Thyroid gland (tissue), 4 donors: ENCODE measurements at regions not wholly inside any gene's neighbourhood (a gene's known extent, or its start where the extent isn't known, plus 50 kb on each side); places are given as distances from the start of the nearest gene placed in this dataset.

ENCODE experiments used
- DNase-seq, 2 donors: peaks; one replicate each; pipeline ENCODE4 v3.0.0-alpha.2; 2019
- H3K27ac ChIP-seq, 3 donors: fragments of 200-600 bp; sonication (generic); 1 replicate in 2 of 3; 2 replicates in 1 of 3; pipeline ENCODE4 v1.5.1; 2016 to 2019; ENCODE audit warnings: mild to moderate bottlenecking in 1 of 3, moderate library complexity in 1 of 3
- H3K27me3 ChIP-seq: fragments of 200-600 bp; sonication (generic); one replicate; pipeline ENCODE4 v1.5.1; 2019
- H3K36me3 ChIP-seq, 2 donors: fragments of 200-600 bp; sonication (generic); one replicate each; pipeline ENCODE4 v1.5.1; 2016 to 2019
- H3K4me1 ChIP-seq, 2 donors: fragments of 200-600 bp; sonication (generic); one replicate each; pipeline ENCODE4 v1.5.1; 2017 to 2019
- H3K4me3 ChIP-seq, 3 donors: fragments of 200-600 bp; sonication (generic); replicated peaks in 1 of 3; 1 replicate in 2 of 3; 2 replicates in 1 of 3; pipeline ENCODE4 v1.5.1; 2016; ENCODE audit warnings: mild to moderate bottlenecking in 1 of 3
- H3K9me3 ChIP-seq: fragments of 200-600 bp; sonication (generic); one replicate; pipeline ENCODE4 v1.5.1; 2017
- POLR2A ChIP-seq, 2 donors: fragments of 450-650 bp; IDR thresholded peaks; one replicate each; pipeline ENCODE4 v1.6.1; 2017; ENCODE audit warnings: antibody characterized with exemption in 2 of 2, mild to moderate bottlenecking in 2 of 2, moderate library complexity in 1 of 2
- WGBS, 2 donors: methylation state at CpG; one replicate each; pipeline ENCODE4 v1.1.5; 2017; 5-methylcytosine and 5-hydroxymethylcytosine counted together
- intact Hi-C: fragments of 100-400 bp; cut with DNase I; formaldehyde crosslinking; loops from one replicate; pipeline ENCODE4 v1.15.1; 2023
- TF ChIP-seq, protein P1 (sequence below), 6 experiments: fragments of 200-600 bp in 3 of 6; fragments of 450-650 bp in 3 of 6; sonication (generic) in 3 of 6; IDR thresholded peaks; one replicate each; pipeline ENCODE4 v1.5.1; 2016 to 2019; ENCODE audit warnings: antibody characterized with exemption in 6 of 6, mild to moderate bottlenecking in 2 of 6, inconsistent platforms in 1 of 6, moderate library complexity in 1 of 6

DNA sequence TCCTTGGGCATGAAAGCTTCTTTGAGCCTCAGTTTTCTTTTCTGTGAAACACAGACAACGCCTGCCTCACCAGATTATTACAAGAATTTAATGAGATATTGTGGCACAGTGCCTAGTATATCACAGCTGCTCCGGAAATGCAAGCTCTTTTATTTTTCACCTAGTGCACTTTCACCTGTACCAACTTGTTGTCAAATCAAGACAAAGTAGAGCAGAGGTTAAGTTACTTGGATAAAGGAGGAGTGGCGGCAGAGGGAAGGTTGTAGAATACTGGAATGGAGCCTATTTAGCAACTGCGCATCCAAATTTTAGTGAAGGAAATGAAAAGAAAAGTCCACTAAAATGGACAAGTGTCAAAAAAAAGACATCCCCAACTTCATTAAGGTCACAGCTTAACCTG lies 54.9 kb upstream of the RHOBTB1 start:
- TF ChIP-seq, protein P1, sequence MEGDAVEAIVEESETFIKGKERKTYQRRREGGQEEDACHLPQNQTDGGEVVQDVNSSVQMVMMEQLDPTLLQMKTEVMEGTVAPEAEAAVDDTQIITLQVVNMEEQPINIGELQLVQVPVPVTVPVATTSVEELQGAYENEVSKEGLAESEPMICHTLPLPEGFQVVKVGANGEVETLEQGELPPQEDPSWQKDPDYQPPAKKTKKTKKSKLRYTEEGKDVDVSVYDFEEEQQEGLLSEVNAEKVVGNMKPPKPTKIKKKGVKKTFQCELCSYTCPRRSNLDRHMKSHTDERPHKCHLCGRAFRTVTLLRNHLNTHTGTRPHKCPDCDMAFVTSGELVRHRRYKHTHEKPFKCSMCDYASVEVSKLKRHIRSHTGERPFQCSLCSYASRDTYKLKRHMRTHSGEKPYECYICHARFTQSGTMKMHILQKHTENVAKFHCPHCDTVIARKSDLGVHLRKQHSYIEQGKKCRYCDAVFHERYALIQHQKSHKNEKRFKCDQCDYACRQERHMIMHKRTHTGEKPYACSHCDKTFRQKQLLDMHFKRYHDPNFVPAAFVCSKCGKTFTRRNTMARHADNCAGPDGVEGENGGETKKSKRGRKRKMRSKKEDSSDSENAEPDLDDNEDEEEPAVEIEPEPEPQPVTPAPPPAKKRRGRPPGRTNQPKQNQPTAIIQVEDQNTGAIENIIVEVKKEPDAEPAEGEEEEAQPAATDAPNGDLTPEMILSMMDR (IDR thresholded peaks at IDR 0.05), result no peak
- TF ChIP-seq POLR2A (IDR thresholded peaks at IDR 0.05), result no peak
- no peaks in the 10 kb centered on the region for H3K36me3 ChIP-seq
- H3K4me1 ChIP-seq, result peaks cover 0 to 11% of the 10 kb centered on the region in 2 donors
- no peaks in the 10 kb centered on the region for H3K9me3 ChIP-seq
- H3K27me3 ChIP-seq, result no peaks in the 10 kb centered on the region
- H3K27ac ChIP-seq, result no peak overlapping the region
- 82 to 92% methylated on average over 4 of the region's 4 CpGs for WGBS, 2 donors
- H3K4me3 ChIP-seq, result no peak overlapping the region
- DNase-seq, result no peak
- intact Hi-C loops, result no loop called here

DNA sequence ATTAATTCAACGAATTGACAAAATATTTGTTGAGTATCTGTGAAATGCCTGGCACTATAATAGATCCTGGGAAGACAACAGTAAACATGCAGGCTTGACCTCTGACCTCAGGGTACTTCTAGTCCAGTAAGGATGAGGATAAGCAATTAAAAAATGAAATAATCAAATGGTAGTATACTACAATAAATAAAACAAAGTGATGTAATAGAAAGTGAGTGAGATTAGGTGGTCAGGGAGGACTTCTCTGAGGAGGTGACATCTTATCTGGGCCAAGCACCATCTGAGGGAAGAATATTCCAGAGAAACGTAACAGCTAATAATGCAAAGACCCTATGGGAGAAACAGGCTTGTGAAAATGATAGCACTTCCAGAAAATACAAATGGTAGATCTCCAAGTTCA lies 50.1 kb upstream of the RHOBTB1 start:
- H3K27ac ChIP-seq, result no peak overlapping the region
- intact Hi-C loops, result no loop called here
- H3K4me3 ChIP-seq, result no peak overlapping the region
- H3K9me3 ChIP-seq, result no peaks in the 10 kb centered on the region
- WGBS, 2 donors, result 91 to 92% methylated on average over 2 of the region's 2 CpGs
- TF ChIP-seq, protein P1 (IDR thresholded peaks at IDR 0.05), result no peak
- no peak for TF ChIP-seq POLR2A (IDR thresholded peaks at IDR 0.05)
- no peaks in the 10 kb centered on the region for H3K27me3 ChIP-seq
- H3K4me1 ChIP-seq, result no peaks in the 10 kb centered on the region
- H3K36me3 ChIP-seq, result no peaks in the 10 kb centered on the region
- no peak for DNase-seq
